ENCODE measurements at regions not wholly inside any gene's neighbourhood (a gene's known extent, or its start where the extent isn't known, plus 50 kb on each side); places are given as distances from the start of the nearest gene placed in this dataset.
A peak's percentile ranks its signal among the peaks of the same experiment; 100 is the strongest.

DNA sequence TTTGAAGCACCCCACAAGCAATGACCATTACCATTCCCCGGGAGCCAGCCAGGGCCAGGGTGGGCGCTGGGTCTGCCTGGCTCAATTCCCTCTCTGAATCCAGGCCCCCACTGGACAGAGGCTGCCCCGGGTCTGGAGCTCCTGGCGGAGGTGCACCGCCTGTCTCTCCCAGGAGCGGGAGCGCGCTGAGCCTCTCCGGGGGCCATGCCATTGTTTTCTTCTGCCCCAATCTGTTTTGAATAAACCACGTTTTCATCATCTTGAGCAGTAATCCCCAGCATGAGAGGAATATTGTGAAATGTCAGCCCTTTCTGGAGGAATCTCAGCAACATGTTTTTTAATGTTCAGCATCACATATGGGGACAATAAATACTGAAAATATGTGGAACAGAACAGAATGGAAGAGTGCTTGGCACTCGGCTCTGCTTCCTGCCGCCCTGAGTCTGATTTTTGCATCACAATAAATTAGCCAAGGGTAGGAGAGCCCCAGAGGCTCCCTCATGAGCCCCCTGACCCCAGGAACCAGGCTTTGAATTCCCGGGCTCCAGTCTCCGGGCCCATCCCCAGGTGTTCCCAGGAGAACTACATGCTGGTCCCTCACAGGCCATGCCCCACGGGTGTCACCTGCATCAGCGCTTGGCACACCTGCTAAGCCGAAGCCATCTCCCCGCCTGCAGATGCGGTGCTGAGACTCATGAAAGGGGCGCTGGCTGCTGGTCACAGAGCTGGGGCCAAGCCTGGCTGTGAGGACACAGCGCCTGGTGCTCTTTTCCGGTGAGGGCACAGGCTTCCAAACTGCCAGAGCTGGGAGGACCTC is 88.8 kb downstream of the INHBB start:
- H3K27me3 Mint-ChIP-seq (ENCODE audit: insufficient read depth, low read depth, poor library complexity), result peaks cover 36% of the 10 kb centered on the region
- no peak overlapping the region for H3K27ac ChIP-seq (ENCODE audit: low read depth)
- TF ChIP-seq ZNF114 (CRISPR knock-in tag; IDR thresholded peaks at IDR 0.05) (no peak), EZH2phosphoT487 (IDR thresholded peaks at IDR 0.05; ENCODE audit: unreplicated experiment) (no peak), NANOG (IDR thresholded peaks at IDR 0.05; ENCODE audit: borderline replicate concordance) (no peak), CREB1 (CRISPR knock-in tag; IDR thresholded peaks at IDR 0.05; ENCODE audit: low read depth) (no peak), JUNB (IDR thresholded peaks at IDR 0.05; ENCODE audit: unreplicated experiment) (no peak), POLR2AphosphoS5 (IDR thresholded peaks at IDR 0.05; ENCODE audit: low read depth) (no peak), STAT1 (IDR thresholded peaks at IDR 0.05; ENCODE audit: unreplicated experiment) (no peak), ZNF331 (CRISPR knock-in tag; IDR thresholded peaks at IDR 0.05; ENCODE audit: low read depth) (no peak), EZH2 (IDR thresholded peaks at IDR 0.05; ENCODE audit: low read depth, unreplicated experiment) (no peak)
- TF ChIP-seq, protein P1, sequence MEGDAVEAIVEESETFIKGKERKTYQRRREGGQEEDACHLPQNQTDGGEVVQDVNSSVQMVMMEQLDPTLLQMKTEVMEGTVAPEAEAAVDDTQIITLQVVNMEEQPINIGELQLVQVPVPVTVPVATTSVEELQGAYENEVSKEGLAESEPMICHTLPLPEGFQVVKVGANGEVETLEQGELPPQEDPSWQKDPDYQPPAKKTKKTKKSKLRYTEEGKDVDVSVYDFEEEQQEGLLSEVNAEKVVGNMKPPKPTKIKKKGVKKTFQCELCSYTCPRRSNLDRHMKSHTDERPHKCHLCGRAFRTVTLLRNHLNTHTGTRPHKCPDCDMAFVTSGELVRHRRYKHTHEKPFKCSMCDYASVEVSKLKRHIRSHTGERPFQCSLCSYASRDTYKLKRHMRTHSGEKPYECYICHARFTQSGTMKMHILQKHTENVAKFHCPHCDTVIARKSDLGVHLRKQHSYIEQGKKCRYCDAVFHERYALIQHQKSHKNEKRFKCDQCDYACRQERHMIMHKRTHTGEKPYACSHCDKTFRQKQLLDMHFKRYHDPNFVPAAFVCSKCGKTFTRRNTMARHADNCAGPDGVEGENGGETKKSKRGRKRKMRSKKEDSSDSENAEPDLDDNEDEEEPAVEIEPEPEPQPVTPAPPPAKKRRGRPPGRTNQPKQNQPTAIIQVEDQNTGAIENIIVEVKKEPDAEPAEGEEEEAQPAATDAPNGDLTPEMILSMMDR (conservative IDR thresholded peaks at IDR 0.05; ENCODE audit: low read depth in 2 of 2), result no peak
- TF ChIP-seq, protein P2, sequence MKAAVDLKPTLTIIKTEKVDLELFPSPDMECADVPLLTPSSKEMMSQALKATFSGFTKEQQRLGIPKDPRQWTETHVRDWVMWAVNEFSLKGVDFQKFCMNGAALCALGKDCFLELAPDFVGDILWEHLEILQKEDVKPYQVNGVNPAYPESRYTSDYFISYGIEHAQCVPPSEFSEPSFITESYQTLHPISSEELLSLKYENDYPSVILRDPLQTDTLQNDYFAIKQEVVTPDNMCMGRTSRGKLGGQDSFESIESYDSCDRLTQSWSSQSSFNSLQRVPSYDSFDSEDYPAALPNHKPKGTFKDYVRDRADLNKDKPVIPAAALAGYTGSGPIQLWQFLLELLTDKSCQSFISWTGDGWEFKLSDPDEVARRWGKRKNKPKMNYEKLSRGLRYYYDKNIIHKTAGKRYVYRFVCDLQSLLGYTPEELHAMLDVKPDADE (IDR thresholded peaks at IDR 0.05), result no peak
- TF ChIP-seq, protein P3, sequence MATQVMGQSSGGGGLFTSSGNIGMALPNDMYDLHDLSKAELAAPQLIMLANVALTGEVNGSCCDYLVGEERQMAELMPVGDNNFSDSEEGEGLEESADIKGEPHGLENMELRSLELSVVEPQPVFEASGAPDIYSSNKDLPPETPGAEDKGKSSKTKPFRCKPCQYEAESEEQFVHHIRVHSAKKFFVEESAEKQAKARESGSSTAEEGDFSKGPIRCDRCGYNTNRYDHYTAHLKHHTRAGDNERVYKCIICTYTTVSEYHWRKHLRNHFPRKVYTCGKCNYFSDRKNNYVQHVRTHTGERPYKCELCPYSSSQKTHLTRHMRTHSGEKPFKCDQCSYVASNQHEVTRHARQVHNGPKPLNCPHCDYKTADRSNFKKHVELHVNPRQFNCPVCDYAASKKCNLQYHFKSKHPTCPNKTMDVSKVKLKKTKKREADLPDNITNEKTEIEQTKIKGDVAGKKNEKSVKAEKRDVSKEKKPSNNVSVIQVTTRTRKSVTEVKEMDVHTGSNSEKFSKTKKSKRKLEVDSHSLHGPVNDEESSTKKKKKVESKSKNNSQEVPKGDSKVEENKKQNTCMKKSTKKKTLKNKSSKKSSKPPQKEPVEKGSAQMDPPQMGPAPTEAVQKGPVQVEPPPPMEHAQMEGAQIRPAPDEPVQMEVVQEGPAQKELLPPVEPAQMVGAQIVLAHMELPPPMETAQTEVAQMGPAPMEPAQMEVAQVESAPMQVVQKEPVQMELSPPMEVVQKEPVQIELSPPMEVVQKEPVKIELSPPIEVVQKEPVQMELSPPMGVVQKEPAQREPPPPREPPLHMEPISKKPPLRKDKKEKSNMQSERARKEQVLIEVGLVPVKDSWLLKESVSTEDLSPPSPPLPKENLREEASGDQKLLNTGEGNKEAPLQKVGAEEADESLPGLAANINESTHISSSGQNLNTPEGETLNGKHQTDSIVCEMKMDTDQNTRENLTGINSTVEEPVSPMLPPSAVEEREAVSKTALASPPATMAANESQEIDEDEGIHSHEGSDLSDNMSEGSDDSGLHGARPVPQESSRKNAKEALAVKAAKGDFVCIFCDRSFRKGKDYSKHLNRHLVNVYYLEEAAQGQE (IDR thresholded peaks at IDR 0.05; ENCODE audit: unreplicated experiment), result no peak
- TF ChIP-seq, protein P4, sequence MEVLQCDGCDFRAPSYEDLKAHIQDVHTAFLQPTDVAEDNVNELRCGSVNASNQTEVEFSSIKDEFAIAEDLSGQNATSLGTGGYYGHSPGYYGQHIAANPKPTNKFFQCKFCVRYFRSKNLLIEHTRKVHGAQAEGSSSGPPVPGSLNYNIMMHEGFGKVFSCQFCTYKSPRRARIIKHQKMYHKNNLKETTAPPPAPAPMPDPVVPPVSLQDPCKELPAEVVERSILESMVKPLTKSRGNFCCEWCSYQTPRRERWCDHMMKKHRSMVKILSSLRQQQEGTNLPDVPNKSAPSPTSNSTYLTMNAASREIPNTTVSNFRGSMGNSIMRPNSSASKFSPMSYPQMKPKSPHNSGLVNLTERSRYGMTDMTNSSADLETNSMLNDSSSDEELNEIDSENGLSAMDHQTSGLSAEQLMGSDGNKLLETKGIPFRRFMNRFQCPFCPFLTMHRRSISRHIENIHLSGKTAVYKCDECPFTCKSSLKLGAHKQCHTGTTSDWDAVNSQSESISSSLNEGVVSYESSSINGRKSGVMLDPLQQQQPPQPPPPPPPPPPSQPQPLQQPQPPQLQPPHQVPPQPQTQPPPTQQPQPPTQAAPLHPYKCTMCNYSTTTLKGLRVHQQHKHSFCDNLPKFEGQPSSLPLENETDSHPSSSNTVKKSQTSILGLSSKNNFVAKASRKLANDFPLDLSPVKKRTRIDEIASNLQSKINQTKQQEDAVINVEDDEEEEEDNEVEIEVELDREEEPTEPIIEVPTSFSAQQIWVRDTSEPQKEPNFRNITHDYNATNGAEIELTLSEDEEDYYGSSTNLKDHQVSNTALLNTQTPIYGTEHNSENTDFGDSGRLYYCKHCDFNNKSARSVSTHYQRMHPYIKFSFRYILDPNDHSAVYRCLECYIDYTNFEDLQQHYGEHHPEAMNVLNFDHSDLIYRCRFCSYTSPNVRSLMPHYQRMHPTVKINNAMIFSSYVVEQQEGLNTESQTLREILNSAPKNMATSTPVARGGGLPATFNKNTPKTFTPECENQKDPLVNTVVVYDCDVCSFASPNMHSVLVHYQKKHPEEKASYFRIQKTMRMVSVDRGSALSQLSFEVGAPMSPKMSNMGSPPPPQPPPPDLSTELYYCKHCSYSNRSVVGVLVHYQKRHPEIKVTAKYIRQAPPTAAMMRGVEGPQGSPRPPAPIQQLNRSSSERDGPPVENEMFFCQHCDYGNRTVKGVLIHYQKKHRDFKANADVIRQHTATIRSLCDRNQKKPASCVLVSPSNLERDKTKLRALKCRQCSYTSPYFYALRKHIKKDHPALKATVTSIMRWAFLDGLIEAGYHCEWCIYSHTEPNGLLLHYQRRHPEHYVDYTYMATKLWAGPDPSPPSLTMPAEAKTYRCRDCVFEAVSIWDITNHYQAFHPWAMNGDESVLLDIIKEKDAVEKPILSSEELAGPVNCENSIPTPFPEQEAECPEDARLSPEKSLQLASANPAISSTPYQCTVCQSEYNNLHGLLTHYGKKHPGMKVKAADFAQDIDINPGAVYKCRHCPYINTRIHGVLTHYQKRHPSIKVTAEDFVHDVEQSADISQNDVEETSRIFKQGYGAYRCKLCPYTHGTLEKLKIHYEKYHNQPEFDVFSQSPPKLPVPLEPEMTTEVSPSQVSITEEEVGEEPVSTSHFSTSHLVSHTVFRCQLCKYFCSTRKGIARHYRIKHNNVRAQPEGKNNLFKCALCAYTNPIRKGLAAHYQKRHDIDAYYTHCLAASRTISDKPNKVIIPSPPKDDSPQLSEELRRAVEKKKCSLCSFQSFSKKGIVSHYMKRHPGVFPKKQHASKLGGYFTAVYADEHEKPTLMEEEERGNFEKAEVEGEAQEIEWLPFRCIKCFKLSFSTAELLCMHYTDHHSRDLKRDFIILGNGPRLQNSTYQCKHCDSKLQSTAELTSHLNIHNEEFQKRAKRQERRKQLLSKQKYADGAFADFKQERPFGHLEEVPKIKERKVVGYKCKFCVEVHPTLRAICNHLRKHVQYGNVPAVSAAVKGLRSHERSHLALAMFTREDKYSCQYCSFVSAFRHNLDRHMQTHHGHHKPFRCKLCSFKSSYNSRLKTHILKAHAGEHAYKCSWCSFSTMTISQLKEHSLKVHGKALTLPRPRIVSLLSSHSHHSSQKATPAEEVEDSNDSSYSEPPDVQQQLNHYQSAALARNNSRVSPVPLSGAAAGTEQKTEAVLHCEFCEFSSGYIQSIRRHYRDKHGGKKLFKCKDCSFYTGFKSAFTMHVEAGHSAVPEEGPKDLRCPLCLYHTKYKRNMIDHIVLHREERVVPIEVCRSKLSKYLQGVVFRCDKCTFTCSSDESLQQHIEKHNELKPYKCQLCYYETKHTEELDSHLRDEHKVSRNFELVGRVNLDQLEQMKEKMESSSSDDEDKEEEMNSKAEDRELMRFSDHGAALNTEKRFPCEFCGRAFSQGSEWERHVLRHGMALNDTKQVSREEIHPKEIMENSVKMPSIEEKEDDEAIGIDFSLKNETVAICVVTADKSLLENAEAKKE (CRISPR knock-in tag; IDR thresholded peaks at IDR 0.05), result no peak

More for the DNA sequence above, 88.8 kb downstream of the INHBB start:
- H3K4me3 ChIP-seq, result 0 out of 2 replicates have a peak overlapping the region, but pooled peaks have one; percentile 28
- H4K20me1 ChIP-seq (replicated peaks; ENCODE audit: insufficient read depth), result no peaks in the 10 kb centered on the region
- Mint-ChIP-seq H3K27ac (no peak overlapping the region), H3K4me1 (peaks cover 38% of the 10 kb centered on the region), H3K36me3 (ENCODE audit: low read depth) (no peaks in the 10 kb centered on the region), H3K9me3 (no peaks in the 10 kb centered on the region), H3K4me3 (no peak overlapping the region)
- H3K9me2 ChIP-seq (ENCODE audit: insufficient read depth), result no peaks in the 10 kb centered on the region
- H3K4me2 ChIP-seq, result peak overlapping the region; percentile 69
- no peaks in the 10 kb centered on the region for H3K36me3 ChIP-seq (ENCODE audit: insufficient read depth)
- H3K79me2 ChIP-seq (replicated peaks; ENCODE audit: insufficient read depth), result no peaks in the 10 kb centered on the region
- H3F3A ChIP-seq (replicated peaks; ENCODE audit: low read depth), result 0 out of 2 replicates have a peak, but pooled peaks cover 2% of the 10 kb centered on the region
- peaks cover 30% of the 10 kb centered on the region for H3K4me1 ChIP-seq (ENCODE audit: insufficient read depth)
- H2AFZ ChIP-seq, result peak overlapping the region; percentile 85
- H3K27me3 ChIP-seq (ENCODE audit: insufficient read depth), result peaks cover 16% of the 10 kb centered on the region
- ATAC-seq (peak; percentile 18), DNase-seq (ENCODE audit: low spot score) (peak; percentile 44)
